Activated T-helper 9 cell treated with anti-CD3 and anti-CD28 coated beads, Interleukin-2, amount 50 U/mL, for 16 hours (primary cell): ENCODE measurements at regions not wholly inside any gene's neighbourhood (a gene's known extent, or its start where the extent isn't known, plus 50 kb on each side); places are given as distances from the start of the nearest gene placed in this dataset.

ENCODE experiments used
- DNase-seq: peaks from one replicate; pipeline ENCODE4 v3.0.0-alpha.2; 2020; ENCODE audit warnings: low read depth

DNA sequence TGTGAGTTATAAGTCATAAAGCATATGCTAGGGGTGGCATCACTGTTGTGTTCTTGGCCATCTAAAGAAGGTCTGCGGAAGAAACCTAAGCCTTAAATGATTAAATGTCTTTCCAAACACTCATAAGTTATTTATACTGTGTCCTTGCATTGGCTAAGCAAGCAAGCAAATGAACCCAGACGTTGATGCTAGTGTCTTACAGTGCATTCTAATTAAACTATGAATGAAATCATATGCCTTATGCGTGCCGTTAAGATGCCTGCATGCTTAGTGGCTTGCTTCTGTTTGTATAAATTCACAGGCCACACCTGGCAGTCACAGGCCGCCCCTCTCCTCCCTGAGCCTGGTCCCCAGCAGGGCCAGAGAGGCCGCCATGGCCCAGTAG is 49.9 kb downstream of the RIN2 start:
- no peak for DNase-seq

DNA sequence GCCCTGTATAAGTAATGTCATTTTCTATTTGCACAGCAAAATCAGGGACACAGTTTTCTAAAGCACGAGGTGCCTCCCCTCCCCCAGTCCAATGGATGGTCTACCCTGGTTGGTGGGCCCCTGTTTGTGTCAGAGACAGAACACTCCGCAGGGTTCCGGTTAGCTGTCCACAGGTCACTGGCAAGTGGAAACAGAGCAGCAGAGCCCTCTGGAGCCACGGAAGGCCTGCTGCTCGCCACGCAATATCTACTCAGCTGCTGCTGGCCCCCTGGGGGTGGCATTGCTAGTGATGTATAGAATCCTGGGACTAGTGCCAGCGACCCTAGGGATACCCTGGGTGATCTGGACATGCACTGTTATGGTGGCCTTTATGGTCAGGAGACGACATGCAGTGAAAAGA is 50.4 kb downstream of the RIN2 start:
- DNase-seq = no peak

DNA sequence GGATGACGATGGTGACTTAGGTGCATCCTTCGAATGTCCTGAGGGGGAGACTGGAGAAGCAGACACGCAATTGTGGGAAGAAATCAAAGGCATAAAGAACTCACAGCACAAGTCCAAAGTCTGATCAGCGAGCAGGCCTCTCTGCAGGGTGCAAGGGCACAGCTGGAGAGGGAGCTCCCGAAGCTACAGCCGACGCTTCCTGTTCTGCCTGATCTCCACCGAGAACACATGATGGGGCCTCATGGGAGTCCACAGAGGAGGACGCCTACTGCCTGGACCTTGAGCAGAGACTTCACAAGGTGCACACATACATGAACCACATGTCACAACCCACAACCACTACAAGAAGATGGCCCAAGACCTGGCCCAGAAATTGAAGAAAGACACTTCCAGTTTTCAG is 51.4 kb downstream of the RIN2 start:
- DNase-seq = no peak

DNA sequence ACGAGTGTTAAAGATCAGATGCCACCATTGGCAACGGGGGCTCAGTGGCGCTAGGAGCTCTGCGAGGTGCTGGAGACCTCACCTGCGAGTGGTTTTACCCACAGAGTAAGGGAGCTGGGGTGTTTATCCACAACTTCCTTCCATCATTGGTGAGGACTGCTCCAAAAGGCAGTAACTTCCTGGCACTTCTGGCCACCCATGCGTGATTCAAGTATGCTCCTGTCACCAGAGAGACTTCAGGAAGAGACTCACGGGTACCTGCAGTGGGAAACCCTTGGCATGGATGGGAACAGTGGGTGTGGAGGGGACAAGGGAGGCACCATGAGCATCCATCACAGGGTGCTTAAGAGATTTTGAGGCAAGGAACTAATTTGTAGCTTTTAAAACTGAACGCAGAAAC is 53.2 kb downstream of the RIN2 start:
- DNase-seq = no peak

DNA sequence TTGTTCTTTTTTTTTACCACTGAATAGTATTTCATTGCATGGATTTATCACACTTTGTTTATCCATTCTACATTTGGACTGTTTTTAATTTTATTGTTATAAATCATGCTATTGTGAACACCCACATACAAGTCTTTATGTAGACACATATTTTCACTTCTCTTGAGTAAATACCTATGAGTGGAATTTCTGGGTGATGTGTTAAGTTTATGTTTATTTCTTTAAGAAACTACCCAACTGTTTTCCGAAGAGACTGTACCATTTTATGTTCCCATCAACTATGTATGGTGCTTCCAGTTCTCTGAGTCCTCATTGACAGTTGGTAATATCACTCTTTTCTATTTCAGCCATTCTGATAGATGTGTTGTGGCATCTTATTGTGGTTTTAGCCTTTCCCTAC is 54.0 kb downstream of the RIN2 start:
- no peak for DNase-seq

DNA sequence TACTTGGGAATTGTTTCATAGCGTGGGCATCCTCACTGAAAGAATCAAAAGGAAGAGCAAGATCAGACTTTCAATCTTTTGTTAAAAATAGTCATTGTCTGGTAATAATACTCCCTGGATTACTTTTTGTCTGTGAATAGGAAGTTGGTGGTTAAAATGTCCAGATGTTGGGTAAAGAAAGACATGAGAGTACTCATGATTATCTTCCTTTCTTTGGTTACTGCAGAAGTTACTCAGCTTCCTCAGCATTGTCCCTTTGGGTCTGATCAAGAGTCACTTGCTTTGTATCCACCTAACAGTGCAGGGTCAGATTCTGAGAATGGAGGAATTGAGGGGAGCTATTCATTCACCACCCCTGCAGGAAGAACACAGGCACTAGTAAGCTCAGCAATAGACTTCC is 54.6 kb downstream of the RIN2 start:
- no peak for DNase-seq

DNA sequence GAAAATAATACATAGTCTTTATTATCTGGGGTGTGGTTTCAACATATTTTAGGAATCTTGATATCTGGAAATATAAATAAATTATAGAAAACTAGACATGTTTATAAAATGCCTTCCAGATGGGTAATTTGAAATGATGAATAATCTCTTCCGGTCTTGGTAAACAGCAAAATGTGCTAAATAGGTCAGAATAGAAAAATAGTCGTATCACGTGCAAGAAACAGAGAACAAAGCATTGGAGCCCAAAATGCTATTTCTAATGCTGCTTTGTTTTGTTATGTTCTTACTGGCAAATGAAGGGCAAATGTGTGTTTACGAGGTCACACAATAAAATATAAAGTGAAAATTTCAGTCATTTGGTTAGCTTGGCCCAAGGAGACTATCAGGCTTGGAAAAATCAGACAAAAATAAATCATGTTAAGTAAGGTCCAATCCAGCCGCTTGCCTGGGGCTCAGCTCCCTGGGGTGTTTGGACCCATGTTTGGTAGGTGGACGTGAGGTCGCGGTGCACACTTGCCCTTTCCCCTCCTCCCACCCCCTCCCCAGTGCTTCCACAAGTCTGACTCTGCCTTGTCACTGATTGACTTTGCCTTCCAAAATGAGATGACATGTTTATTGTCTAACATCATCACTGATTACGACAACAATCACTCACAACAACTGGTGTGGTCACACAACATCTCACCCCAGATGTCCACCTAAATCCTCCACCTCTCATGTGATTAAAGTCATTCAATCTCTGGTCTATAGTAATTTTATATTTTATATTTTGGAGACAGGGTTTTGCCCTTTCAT is 56.0 kb downstream of the RIN2 start:
- no peak for DNase-seq

DNA sequence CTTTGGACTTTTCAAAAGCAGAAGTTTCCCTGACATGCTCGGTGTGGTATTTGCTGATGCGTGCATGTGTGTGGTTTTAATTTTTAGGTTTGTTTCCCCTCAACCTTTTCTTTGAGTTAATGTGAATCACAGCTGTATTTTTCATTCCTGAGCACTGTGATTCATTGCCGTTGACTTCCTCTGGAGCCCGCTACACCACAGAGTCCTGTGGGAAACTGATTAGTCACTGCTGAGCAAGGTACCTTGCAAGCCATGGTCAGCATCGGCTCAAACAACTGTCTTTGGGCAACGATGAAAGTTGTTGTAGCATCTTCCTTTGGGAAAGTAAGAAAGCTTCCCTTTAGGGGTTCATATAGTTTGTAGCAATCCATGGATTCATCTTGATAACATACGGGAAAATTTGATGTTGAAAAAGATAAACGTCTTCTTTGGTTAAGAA is 57.5 kb downstream of the RIN2 start:
- no peak for DNase-seq

DNA sequence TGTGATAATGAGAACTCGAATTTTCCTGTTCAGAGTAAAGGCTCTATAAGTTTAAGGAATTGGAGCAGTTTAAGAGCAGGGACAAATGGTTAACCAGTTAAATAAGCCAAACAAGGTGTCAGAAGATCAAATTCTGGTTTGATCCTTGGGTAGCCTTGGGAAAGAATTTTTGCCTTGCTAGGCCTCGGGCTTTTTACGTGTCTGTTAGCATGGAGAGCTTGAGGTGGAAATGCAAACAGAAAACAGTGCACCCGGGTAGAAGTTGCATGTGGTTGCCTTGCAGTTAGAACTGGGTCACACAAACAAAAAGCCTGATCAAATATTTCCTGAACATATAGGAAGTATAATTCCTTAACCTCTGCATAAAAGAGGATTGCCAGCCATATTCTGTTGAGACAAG is 58.3 kb downstream of the RIN2 start:
- no peak for DNase-seq

DNA sequence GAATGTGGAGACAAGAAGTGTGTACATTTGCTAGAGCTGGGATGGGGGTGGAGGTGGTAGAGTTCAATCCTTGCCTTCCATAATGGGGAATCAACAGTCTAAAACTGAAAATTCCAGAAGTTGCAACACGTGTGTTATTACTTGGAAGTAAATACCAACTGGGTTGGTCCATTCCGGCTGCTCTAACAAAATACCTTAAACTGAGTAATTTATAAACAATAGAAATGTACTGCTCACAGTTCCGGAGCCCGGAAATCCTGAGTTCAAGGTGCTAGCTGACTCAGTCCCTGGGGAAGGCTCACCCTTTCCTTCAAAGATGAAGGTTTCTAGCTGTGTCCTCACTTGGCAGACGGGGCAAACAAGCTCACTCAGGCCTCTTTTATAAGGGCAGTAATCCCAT is 59.0 kb downstream of the RIN2 start:
- no peak for DNase-seq

DNA sequence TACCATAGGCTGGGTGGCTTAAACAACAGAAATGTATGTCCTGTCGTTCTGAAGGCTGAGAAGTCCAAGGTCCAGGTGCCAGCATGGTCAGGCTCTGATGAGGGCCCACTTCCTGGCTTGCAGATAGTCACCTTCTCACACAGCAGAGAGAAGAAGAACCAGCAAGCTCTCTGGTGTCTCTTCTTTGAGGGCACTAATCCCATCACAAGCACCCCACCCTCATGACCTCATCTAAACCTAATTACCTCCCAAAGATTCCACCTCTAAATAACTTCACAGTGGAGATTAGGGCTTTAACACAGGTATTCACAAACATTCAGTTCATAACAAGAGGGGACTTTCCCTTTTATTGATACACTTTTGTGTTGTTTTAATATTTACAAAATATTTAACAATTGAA is 61.1 kb downstream of the RIN2 start:
- no peak for DNase-seq

DNA sequence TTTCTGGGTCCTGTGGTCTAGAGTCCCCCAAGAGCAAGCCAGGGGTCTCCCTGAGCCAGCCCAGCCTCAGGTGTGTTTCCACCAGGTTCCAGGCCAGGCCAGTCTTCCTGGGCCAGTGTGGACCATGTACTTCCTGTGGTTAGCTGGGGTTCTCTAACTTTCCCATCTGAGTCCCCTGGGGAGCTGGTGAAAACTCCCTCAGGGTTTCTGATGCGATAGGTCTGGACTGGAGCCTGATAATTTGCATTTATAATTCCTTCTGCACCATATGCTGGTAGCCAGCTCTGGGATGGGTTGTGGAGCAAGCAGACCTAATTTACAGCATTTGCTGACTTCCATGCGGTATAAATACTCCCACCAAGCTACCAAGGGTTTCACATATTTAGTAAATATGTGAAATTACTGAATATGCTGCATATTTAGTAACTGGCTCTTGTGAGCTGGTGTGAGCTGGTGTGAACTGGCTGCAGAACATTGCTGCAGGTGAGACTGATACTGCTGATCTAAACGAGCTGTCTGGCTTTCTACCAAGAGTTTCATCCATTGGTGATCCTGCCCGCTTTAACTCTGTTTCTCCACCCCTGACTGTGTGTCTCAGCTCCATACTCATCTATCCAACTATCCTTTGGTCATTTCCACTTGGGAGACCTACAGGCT is 62.6 kb downstream of the RIN2 start:
- no peak for DNase-seq

DNA sequence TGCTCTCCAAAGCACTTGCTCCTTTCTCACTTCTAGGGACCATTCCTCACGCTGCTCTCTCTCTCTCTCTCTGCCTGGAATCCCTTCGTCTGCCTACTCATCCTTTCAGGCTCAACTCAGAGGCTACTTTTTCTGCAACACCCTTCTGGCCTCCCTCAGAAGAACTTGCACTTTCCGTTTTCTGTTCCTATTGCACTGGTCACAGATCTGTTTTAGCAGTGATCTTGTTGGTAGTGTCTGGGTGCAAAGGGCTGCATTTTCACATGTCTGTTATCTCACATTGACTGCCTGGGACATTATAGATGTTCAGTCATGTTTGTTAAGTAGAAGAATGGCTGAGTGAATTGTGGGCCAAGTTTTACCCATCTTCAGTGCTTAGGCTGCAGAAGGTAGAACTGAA is 63.5 kb downstream of the RIN2 start:
- DNase-seq = no peak

DNA sequence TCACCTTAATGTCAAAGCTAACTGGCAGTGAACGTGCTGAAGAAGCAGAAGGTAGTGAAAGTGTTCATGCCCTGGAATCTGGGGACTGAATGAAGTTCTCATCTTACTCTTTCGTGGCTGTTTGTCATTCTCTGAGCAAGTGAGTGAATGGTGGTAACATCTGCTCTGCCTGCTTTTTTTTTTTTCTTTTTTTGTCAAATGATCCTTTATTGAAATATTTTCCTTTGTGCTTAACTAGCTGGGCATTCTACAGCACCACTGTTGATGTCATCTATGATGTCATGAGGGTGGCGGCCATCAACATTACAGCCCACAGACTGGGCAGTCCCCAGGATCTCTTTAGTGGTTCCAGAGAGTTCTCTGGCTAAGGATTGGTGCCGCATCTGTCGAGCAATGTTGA is 65.2 kb downstream of the RIN2 start:
- no peak for DNase-seq

DNA sequence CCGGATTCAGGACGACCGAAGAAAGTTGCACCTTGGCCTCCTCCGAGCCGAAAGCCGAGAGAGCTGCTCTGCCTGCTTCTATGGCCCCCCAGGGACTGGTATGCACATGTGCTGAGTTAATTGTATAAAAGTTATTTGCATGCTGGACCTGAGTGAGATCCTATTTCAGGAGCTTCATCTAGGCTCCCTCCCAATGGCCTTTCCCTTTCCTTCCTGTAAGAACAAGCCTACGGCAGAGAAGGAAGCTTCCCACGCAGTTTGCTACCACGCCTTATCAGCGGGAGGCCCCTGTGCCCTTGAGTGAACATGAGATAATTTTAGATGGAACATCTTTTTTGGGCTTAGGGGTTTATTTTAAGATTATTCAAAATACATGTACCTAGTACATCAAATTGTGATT is 65.9 kb downstream of the RIN2 start:
- no peak for DNase-seq

DNA sequence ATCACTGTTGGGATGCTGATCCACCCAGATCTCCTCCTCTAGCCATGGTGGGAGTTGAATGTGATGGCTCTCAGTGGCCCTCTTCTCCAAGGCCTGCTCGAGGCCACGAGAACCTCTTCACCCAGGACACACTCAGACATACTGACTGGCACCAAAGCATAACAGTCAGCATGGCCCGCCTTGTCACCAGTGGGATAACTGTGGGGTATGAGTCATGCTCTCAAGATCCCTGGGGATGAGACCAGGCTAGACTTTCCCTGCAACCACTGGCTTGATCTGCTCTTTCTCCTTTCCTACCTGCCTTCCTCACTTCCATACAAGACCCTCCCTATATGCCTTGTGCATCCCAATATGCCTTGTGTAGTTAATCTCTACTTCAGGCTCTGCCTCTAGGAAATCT is 66.8 kb downstream of the RIN2 start:
- DNase-seq = no peak

DNA sequence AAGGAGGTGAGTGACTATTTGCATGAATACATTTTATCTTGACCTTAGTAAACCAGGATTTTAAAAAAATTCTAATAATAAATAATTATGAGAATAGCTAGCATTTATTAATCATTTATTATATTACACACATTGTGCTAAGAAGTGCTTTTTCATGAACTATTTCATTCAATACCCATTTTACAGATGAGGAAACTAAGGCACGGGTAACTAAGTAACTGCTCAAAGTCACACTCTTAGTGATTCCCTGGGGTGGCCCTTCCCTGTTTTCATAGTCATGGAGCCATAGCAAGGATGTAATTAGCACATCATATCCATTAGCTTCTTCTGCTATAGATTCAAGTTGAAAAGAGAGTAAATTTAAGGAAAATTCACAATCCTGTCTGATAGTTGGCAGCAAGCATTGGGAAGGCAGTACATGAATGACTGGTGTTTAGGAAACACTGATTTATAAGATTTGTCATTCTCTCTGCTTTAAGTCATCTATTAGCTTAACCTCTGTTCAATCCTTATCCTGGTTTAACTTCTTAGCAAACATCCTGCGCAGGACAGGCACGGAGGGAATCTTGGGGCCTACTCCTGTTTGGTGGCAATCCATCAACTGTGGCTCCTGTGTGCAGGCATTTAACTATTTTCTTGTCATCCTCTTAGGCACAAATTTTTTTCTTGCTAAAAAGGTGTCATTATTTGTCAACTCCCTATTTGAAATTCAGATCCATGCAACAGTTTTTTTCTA is 68.3 kb downstream of the RIN2 start:
- no peak for DNase-seq

DNA sequence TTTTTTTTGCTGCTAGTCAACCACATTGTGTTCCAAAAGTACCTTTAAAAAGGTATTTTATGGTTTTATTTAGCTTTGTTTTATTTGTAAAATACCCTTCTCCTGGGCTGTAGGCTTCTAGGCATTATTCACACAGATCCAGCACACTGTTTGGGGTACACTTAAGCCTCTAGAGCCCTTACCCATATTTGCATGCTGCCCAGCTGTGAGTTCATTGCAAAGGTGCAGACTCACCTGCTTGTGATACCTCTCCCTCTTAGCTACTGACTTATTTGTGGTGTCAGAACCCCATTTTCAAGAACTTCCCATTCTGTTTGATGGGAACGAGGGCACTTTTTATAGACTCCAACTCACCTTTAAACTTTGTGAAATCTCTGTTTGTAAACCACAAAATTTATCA is 69.8 kb downstream of the RIN2 start:
- no peak for DNase-seq

DNA sequence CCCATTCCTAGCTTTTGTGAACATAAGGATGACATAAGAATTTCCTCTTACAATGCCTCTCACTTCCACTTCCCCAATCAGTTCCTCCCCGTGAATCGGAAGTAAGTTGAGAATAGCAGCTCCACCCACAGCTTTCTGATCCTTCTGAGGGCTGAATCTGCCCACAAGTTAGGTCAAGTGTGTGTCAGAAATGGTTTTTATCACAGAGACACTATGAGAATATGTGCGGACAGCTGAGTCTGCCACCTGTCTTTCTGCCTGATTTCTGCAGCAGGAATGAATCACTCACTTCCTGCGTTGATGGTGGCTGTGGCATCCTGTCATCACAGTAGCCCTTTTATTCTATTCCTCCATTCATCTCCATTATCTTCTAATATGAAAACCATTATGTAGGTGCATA is 70.2 kb downstream of the RIN2 start:
- no peak for DNase-seq

DNA sequence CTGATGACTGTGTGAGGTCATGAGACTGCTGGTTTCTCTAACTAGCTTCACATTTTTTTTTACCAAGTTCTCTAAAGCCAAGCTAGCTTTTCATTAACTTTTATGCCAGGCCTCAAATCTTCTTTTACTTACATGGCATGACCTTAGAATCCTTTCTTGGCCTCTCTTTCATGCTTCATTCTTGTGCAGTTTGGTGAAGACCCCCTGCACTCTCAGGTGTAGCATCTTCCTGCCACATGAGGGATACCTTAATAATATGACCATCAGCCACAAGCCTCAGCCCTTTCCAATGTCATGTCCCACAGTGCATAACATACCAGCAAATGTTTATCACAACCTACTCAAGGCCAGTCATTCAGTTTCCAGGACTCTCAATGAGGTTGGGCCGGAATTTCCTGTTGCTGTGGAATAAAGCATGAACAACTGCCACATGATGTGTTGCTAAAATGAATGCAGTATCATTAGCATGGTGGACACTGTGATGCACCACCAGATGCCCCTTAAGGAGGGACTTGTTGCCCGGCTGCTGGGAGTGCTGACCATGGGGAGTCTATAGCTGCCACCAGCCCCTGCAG is 72.2 kb downstream of the RIN2 start:
- no peak for DNase-seq

DNA sequence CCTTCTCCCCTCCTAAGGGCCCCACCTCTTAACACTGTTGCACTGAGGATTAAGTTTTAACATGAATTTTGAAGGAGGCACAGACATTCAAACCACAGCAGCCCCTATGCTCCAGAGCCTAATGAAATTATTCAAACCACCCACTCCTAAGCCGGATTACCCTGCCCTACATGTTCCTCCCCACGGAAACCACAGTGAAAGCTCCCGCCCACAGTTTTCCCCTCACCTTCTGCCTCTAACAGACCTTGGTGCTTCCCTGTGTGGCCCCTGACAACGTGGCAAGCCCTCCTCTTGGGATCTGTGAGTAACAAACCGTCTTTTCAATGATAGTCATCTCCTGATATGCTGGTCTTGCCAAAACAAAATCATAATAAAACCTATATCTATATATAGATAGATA is 74.8 kb downstream of the RIN2 start:
- DNase-seq = peak; percentile 6

DNA sequence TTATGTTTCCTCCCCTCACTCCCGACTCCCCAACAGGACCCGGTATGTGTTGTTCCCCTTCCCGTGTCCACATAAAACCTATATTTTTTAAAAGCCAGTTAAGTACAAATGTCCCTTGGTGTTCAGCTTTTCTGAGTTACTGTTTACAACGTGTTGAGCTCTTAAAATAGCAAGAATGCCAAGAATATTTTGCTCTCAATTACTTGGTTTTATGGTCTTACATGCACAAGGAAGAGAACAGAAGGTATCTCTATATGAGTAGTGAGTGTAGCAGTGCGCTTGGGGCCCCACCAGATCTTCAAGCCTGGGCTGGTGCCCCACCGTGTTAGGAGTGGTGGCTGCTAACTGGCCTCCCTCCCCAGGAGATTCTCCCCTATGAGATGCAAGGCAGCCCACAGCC is 75.3 kb downstream of the RIN2 start:
- DNase-seq = no peak

DNA sequence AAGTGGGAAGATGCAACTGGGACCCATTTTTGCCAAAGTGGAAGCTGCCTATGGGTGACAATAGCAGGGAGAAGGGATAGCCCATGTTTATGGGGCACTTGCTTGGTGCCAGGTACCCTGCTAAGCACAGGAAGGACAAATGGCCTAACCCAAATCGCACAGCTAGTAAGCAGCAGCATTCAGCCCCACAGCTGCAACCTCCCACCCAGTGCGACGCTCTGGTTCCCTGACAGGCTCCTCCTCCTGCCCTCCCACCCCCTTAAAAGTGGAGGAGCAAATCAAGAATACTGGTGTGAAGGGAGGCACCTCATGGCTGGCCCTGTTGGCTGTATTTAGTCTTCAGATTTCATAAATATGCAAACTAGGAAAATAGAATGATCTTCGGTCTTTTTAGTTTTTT is 76.2 kb downstream of the RIN2 start:
- no peak for DNase-seq
